Karpas-422 (cell line): ENCODE measurements at regions not wholly inside any gene's neighbourhood (a gene's known extent, or its start where the extent isn't known, plus 50 kb on each side); places are given as distances from the start of the nearest gene placed in this dataset.
"Not testable (repeated sequence)": the region's sequence is repeated elsewhere in the genome, so short reads cannot be mapped to it uniquely, and the experiment has no call there.

Source experiments
- DNase-seq: peaks from one replicate; pipeline ENCODE4 v3.0.0-alpha.2; 2015
- H2AFZ ChIP-seq: fragments of 200-600 bp; sonication (generic); 2 replicates; pipeline ENCODE4 v1.6.1; 2014; ENCODE audit warnings: antibody characterized with exemption, low read length, mixed read lengths
- H3K27ac ChIP-seq: fragments of 200-600 bp; sonication (generic); 2 replicates; pipeline ENCODE4 v1.5.1; 2014; ENCODE audit warnings: mild to moderate bottlenecking, low read length, moderate library complexity
- H3K27me3 ChIP-seq: fragments of 200-600 bp; sonication (generic); 2 replicates; pipeline ENCODE4 v1.6.1; 2014; ENCODE audit warnings: low read length, mixed read lengths
- H3K36me3 ChIP-seq: fragments of 200-600 bp; sonication (generic); 2 replicates; pipeline ENCODE4 v1.6.1; 2014; ENCODE audit warnings: low read length, mixed read lengths; ENCODE audit not compliant: insufficient read depth
- H3K4me1 ChIP-seq: fragments of 200-600 bp; sonication (generic); 2 replicates; pipeline ENCODE4 v1.6.1; 2014; ENCODE audit warnings: mild to moderate bottlenecking, low read length, mixed read lengths
- H3K4me2 ChIP-seq: fragments of 200-600 bp; sonication (generic); 2 replicates; pipeline ENCODE4 v1.6.1; 2014; ENCODE audit warnings: low read length, low read depth, mild to moderate bottlenecking; ENCODE audit not compliant: poor library complexity, severe bottlenecking
- H3K4me3 ChIP-seq: fragments of 200-600 bp; sonication (generic); 2 replicates; pipeline ENCODE4 v1.5.1; 2014; ENCODE audit warnings: mild to moderate bottlenecking, antibody characterized with exemption, low read length, mixed read lengths
- H3K79me2 ChIP-seq: fragments of 200-600 bp; sonication (generic); 2 replicates; pipeline ENCODE4 v1.6.1; 2014; ENCODE audit warnings: mild to moderate bottlenecking, low read length, mixed read lengths
- H3K9ac ChIP-seq: fragments of 200-600 bp; sonication (generic); 2 replicates; pipeline ENCODE4 v1.6.0; 2014; ENCODE audit warnings: low read length
- H3K9me2 ChIP-seq: fragments of 200-600 bp; sonication (generic), shearing (Covaris generic); replicated peaks from 2 replicates; pipeline ENCODE4 v1.6.0; 2014; ENCODE audit warnings: mild to moderate bottlenecking, low read length, moderate library complexity; ENCODE audit not compliant: insufficient read depth
- H3K9me3 ChIP-seq: fragments of 300-700, 200-600 bp; sonication (generic); 2 replicates; pipeline ENCODE4 v1.6.1; 2014; ENCODE audit warnings: low read length, mixed read lengths
- H4K20me1 ChIP-seq: fragments of 200-600 bp; sonication (generic); 2 replicates; pipeline ENCODE4 v1.6.1; 2014; ENCODE audit warnings: mild to moderate bottlenecking, antibody characterized with exemption, low read length, low read depth; ENCODE audit not compliant: insufficient read depth

- Histone ChIP-seq H3K9me3 (peaks cover 26% of the 10 kb centered on the region), H3K27me3 (no peaks in the 10 kb centered on the region), H3K79me2 (no peaks in the 10 kb centered on the region), H3K9me2 (no peaks in the 10 kb centered on the region), H2AFZ (no peak overlapping the region), H3K4me2 (no peak overlapping the region), H4K20me1 (no peaks in the 10 kb centered on the region), H3K4me3 (no peak overlapping the region), H3K27ac (no peak overlapping the region), H3K9ac (no peak overlapping the region), H3K4me1 (no peaks in the 10 kb centered on the region), H3K36me3 (no peaks in the 10 kb centered on the region)
- no peak for DNase-seq
Observed at GRCh38 chr15:26197060-26197459, 333.9 kb upstream of the ATP10A start.

- DNase-seq = no peak
- Histone ChIP-seq H3K4me3 (no peak overlapping the region), H3K9me2 (no peaks in the 10 kb centered on the region), H3K9ac (no peak overlapping the region), H3K27ac (no peak overlapping the region), H3K36me3 (no peaks in the 10 kb centered on the region), H3K9me3 (peaks cover 17% of the 10 kb centered on the region), H3K27me3 (no peaks in the 10 kb centered on the region), H4K20me1 (no peaks in the 10 kb centered on the region), H3K79me2 (no peaks in the 10 kb centered on the region), H3K4me1 (no peaks in the 10 kb centered on the region), H3K4me2 (no peak overlapping the region), H2AFZ (no peak overlapping the region)
Observed at GRCh38 chr15:26191193-26191592, 328.1 kb upstream of the ATP10A start.

GRCh38 chr15:26186138-26186537 is 323.0 kb upstream of the ATP10A start:
- H3K9me3 ChIP-seq = peaks cover 21% of the 10 kb centered on the region
- H3K4me1 ChIP-seq, H3K4me2 ChIP-seq, H2AFZ ChIP-seq, H3K36me3 ChIP-seq, DNase-seq, H3K9ac ChIP-seq, H3K4me3 ChIP-seq, H3K27ac ChIP-seq, H3K9me2 ChIP-seq, H3K79me2 ChIP-seq, H3K27me3 ChIP-seq, H4K20me1 ChIP-seq: not testable (repeated sequence)

- H3K9ac ChIP-seq = no peak overlapping the region
- H4K20me1 ChIP-seq = no peaks in the 10 kb centered on the region
- DNase-seq = no peak
- no peak overlapping the region for H3K27ac ChIP-seq
- no peak overlapping the region for H3K4me3 ChIP-seq
- H3K4me1 ChIP-seq = no peaks in the 10 kb centered on the region
- peaks cover 24% of the 10 kb centered on the region for H3K9me3 ChIP-seq
- no peaks in the 10 kb centered on the region for H3K27me3 ChIP-seq
- no peak overlapping the region for H2AFZ ChIP-seq
- H3K9me2 ChIP-seq = no peaks in the 10 kb centered on the region
- no peaks in the 10 kb centered on the region for H3K79me2 ChIP-seq
- no peaks in the 10 kb centered on the region for H3K36me3 ChIP-seq
- no peak overlapping the region for H3K4me2 ChIP-seq
Observed at GRCh38 chr15:26182441-26182840, 319.3 kb upstream of the ATP10A start.

GRCh38 chr15:26179906-26180305 is 316.8 kb upstream of the ATP10A start:
- Histone ChIP-seq H3K27ac (no peak overlapping the region), H3K9me2 (no peaks in the 10 kb centered on the region), H3K79me2 (no peaks in the 10 kb centered on the region), H3K9me3 (peaks cover 27% of the 10 kb centered on the region), H2AFZ (no peak overlapping the region), H3K9ac (no peak overlapping the region), H3K27me3 (no peaks in the 10 kb centered on the region), H4K20me1 (no peaks in the 10 kb centered on the region), H3K4me1 (no peaks in the 10 kb centered on the region), H3K4me3 (no peak overlapping the region), H3K36me3 (no peaks in the 10 kb centered on the region), H3K4me2 (no peak overlapping the region)
- no peak for DNase-seq

GRCh38 chr15:26178640-26179220 is 315.6 kb upstream of the ATP10A start:
- Histone ChIP-seq H3K4me3 (no peak overlapping the region), H3K9me2 (no peaks in the 10 kb centered on the region), H3K4me2 (no peak overlapping the region), H3K27me3 (no peaks in the 10 kb centered on the region), H3K79me2 (no peaks in the 10 kb centered on the region), H3K9ac (no peak overlapping the region), H3K36me3 (no peaks in the 10 kb centered on the region), H3K27ac (no peak overlapping the region), H4K20me1 (no peaks in the 10 kb centered on the region), H2AFZ (no peak overlapping the region), H3K9me3 (peaks cover 32% of the 10 kb centered on the region), H3K4me1 (no peaks in the 10 kb centered on the region)
- DNase-seq = no peak

- Histone ChIP-seq H2AFZ (no peak overlapping the region), H3K27me3 (no peaks in the 10 kb centered on the region), H4K20me1 (no peaks in the 10 kb centered on the region), H3K36me3 (no peaks in the 10 kb centered on the region), H3K9ac (no peak overlapping the region), H3K9me2 (no peaks in the 10 kb centered on the region), H3K4me3 (no peak overlapping the region), H3K27ac (no peak overlapping the region), H3K79me2 (no peaks in the 10 kb centered on the region), H3K4me1 (no peaks in the 10 kb centered on the region), H3K4me2 (no peak overlapping the region), H3K9me3 (peaks cover 30% of the 10 kb centered on the region)
- no peak for DNase-seq
Observed at GRCh38 chr15:26177816-26178215, 314.7 kb upstream of the ATP10A start.

GRCh38 chr15:26176831-26177230 is 313.7 kb upstream of the ATP10A start:
- H3K79me2 ChIP-seq = no peaks in the 10 kb centered on the region
- H3K27ac ChIP-seq = no peak overlapping the region
- no peaks in the 10 kb centered on the region for H3K4me1 ChIP-seq
- H3K27me3 ChIP-seq = no peaks in the 10 kb centered on the region
- no peak overlapping the region for H3K4me2 ChIP-seq
- H2AFZ ChIP-seq = no peak overlapping the region
- peaks cover 27% of the 10 kb centered on the region for H3K9me3 ChIP-seq
- DNase-seq = no peak
- H3K9me2 ChIP-seq = no peaks in the 10 kb centered on the region
- H3K36me3 ChIP-seq = no peaks in the 10 kb centered on the region
- H3K4me3 ChIP-seq = no peak overlapping the region
- no peak overlapping the region for H3K9ac ChIP-seq
- H4K20me1 ChIP-seq = no peaks in the 10 kb centered on the region

- Histone ChIP-seq H3K27ac (no peak overlapping the region), H3K27me3 (no peaks in the 10 kb centered on the region), H3K9me3 (peaks cover 26% of the 10 kb centered on the region), H3K36me3 (no peaks in the 10 kb centered on the region), H3K4me1 (no peaks in the 10 kb centered on the region), H4K20me1 (no peaks in the 10 kb centered on the region), H3K9ac (no peak overlapping the region), H3K4me2 (no peak overlapping the region), H3K79me2 (no peaks in the 10 kb centered on the region), H3K9me2 (no peaks in the 10 kb centered on the region), H3K4me3 (no peak overlapping the region), H2AFZ (no peak overlapping the region)
- DNase-seq = no peak
Observed at GRCh38 chr15:26171266-26171665, 308.1 kb upstream of the ATP10A start.
